ENCODE measurements at regions not wholly inside any gene's neighbourhood (a gene's known extent, or its start where the extent isn't known, plus 50 kb on each side); places are given as distances from the start of the nearest gene placed in this dataset.

DNA sequence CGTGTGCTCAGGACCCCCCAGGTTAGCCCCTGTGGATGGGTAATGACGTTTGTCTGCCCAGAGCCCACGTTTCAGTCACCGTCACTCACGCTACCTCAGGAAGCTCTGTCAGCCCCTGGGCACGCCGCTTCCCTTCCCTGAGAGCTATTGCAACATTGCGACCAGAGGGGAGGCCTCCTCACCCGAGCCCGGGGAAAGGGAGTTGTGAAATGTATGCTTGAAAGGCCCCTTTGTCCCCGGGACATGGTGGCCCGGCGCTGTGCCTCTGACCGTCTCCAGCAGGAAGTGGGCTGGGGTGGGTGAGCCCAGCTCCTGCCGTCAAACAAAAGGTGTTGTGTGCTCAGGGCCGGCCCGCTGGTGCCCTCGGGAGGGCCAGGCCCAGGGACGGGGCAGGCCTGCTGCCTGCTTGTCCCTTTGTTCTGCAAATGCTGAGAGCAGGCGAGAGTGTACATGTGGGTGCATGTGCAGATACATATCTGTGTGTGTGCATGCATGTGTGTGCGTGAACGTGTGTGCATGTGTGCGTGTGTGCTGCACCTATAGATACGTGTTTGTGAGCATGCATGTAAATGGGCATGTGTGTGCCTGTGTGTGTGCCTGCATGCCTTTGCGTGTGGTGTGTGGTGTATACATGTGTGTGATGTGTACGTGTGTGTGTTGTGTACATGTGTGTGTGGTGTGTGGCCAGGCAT is 1125.0 kb downstream of the BRD1 start:
- DNase-seq = no peak

DNA sequence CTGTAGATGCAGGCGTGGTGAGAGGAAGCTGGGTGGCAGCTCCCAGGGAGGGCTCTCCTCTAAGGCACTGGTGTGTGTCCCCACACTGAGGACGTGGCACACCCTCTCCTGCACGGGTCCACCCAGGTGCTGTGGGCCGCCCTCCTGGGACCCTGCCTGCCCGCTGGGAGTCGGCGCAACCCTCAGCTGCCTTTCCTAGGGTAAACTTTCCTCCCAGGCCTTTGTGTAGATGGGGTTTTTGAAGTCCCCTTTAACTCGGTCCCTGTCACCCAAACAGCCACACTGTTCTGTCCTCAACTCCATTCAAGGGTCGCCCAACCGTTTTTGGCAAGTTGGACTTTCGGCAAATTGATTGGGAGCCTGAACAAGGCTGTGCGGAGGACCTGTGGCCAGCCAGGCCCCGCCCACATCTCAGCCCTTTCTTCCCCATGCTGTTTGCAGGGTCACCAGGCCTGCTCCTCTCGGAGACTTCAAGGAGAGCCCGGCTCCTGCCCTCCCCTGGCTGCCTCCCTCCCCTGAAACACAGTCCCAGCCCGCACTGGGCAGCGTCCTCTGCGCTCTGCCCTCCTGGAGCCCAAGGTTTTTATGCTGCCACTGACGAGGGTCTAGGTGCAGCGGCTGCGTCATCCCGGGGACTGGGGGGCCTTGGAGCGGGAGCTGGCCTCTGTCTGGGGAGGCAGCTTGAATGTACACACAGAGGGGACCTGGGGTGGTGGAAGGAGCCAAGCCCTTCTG is 1126.2 kb downstream of the BRD1 start:
- no peak for DNase-seq

DNA sequence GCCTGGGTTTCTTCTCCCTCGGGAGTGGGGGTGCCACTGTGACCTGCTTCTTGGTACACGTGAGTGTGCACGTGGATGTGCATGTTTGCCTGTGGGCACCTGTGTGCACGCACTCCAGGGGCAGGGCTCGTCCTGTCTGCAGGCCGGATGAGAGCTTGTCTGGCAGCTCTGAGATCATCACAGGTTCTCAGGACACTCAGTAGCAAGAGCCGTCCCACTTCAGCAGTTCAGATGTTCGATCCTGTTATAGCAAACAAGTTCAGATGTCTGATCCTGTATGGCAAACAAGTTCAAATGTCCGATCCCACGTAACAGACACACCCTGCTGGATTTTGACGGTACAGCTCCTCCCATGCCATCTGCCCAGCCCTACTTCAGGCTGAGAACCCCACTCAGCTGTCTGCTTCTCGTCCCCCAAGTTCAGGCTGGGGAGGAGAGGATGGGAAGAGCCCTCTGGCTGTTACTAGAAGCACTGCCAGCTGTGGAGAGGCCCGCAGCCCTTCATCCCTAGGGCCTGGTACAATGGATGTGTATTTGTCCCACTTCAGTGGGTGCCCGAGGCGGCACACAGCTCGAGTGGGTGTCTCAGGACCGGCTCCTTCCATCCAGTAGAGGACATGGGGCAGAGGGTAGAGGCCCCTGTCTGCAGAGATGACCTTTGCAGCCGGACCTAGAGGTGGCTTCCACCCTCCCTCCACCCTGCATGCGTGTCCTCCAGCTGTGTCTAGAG is 1126.9 kb downstream of the BRD1 start:
- DNase-seq = no peak

DNA sequence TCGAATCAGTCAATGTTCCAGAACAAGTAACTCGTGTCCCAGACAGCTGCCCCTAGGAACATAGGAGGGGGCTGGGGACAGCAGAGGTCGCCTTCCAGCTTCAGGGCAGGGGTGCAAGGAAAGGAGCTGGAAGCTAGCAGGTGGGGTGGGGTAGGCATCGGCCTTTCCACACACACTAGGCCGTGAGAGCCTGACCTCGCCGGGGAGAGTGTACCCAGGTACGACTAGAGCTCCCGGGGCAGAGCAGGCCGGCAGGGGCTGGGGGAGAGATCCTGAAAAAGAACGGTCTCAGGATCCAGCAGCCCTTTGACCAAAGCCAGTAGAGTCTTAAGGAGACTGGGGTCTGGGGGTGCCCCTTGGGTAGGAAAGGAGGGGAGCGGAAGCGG is 1127.5 kb downstream of the BRD1 start:
- no peak for DNase-seq

DNA sequence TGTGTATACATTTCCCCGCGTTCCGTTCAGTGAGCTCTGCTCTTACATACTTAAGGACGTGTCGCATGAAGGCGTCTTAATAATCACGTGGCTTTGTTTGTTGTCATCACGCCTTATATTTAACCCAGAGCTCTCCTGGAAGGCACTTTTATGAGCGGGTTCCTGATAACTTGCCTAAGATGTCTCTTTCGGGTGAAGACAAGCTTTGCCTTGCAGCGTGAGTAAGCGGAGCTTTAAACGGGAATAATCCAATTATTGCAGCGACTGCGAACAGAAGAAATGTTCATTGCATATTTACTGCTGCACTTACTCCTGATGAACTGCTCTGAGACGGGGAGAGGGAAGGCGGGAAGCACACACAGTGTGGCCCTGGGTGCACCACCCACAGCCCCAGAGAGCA is 1128.2 kb downstream of the BRD1 start:
- no peak for DNase-seq

DNA sequence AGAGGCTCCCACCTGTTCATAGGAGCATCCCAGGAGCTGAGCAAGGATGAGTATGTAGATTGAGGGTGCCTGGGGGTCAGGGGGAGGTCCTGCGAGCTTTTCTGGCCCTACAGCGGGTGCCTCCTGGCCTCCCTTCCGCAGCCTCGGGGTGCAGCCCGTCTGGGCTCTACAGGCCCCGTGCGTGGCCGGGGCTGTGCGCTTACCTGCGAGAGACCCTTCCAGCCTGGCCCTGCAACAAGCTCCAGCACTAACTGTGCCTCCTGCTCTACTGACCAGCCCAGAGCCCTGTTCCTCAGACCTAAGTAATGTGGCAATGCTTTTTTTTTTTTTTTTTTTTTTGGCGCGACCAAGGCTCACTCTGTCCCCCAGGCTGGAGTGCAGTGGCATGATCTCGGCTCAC is 1129.1 kb downstream of the BRD1 start:
- DNase-seq = no peak

DNA sequence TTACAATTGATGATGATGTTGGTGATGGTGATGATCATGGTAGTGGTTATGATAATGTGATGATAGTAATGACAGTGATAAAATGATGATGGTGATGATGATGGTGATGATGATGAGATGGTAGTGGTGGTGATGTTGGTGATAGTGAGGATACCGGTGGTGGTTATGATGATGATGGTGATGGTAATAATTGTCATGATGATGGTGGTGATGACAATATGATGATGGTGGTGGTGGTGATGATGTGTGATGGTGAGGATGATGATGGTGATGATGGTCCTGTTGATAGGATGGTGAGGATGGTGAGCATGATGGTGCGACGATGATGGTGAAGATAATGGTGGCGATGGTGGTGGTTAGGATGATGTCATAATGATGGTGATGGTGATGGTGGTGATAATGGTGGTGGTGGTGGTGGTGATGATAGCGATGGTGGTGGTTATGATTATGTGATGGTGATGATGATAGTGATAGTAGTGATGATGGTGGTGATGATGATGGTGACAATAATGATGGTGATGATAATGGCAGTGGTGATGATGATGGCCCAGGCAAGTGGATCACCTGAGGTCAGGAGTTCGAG is 1129.9 kb downstream of the BRD1 start:
- no peak for DNase-seq

DNA sequence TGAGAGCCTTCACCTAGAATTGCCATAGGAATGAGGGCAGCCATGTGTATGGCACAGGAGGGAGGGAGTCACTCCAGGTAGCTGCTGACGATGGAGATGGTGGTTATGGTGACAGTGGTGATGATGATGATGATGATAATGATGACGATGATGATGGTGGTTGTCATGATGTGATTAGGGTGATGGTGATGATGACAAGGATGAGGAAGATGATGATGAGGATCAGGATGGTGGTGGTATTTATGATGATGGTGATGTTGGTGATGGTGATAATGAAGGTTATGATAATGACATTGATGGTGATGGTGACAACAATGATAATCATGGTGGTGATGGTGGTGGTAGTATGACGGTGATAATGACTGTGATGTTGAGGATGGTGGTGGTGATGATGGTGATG is 1130.5 kb downstream of the BRD1 start:
- no peak for DNase-seq

DNA sequence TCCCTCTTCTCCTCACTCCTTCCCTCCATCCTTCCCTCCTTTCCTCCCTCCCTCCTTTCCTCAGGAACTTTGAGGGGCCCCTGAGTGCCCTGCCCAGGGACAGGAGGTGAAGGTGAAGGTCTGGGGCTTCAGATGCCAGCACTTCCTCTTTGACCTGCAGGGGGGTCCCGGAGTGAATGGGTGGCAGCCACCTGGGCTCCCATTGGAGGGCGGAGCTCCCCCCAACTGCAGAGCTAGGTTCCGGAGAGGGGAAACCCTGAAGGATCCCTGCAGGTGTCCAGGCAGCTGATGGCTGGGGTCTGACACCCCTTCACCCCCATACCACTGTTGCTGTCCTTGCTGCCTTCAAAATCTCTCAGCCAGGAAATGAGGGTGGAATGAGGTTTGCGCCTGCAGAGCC is 1131.3 kb downstream of the BRD1 start:
- no peak for DNase-seq

DNA sequence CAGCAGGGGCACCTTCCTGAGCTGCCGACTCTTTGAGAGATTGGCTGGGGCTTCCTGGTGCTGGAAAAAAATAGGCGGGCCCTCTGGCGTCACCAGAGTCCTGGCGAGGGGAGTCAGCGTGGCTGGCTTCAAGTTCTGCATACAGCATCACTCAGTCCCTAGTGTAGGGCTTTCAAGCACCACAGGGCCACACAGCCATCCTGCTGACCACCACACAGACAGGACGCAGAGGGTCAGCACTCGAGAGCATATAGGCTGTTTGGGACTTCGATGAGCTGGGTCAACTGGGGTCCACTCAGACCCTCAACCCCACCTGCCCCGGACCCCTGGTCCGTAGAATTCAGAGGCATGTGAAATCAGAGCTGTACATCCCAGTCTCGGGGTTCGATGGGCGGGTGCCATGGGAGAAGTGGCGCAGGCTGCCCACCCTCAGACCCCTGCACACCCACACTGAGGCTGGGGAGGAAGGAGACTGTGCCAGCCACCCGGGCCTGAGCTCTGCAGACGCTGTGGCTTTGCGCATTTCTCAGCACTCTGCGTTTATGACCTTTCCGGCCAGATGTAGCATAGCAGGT is 1131.9 kb downstream of the BRD1 start:
- DNase-seq = no peak

DNA sequence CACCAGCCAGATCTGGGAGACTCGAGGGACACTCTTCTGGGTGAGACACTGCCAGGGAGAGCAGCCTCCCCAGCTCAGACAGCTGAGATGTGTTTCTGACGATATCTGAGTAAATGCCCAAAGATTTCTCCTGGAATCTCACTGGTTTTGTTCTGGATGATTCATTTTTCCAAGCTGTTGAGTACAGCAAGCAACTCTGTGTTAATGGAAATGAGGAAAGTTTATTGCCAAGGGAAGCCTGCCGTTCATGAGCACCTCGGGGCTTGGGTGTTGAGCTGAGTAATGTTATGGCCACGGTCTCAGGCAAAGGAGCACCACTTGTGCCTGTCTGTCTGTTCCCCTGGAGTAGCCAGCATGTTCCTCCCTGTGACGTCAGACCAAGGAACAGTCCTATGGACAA is 1132.4 kb downstream of the BRD1 start:
- no peak for DNase-seq

DNA sequence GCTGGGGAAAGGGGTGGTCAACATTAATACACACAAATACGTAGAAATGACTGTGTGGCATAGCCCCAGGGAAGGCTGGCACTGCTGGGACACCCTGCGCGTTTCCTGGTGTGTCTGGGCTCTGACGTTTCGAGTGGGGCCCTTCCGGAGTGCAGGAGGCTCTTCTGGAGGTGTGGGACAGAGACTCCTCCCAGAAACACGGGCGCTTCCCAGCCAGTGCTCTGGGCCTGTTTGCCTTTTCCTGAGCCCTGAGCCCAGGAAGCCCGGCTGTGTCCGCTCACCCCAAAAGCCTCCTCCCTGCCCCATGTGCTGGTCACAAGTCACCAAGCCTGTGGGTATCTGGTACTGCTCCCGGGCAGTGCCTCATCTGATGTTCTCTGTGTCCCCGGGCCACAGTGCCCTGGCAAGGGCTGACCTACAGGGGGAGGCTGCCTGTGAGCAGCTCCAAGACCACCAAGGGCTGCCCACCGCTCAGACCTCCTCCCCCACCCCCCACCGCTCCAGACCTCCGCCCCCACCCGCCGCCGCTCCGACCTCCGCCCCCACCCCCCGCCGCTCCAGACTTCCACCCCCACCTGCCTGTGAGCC is 1133.3 kb downstream of the BRD1 start:
- DNase-seq = no peak

DNA sequence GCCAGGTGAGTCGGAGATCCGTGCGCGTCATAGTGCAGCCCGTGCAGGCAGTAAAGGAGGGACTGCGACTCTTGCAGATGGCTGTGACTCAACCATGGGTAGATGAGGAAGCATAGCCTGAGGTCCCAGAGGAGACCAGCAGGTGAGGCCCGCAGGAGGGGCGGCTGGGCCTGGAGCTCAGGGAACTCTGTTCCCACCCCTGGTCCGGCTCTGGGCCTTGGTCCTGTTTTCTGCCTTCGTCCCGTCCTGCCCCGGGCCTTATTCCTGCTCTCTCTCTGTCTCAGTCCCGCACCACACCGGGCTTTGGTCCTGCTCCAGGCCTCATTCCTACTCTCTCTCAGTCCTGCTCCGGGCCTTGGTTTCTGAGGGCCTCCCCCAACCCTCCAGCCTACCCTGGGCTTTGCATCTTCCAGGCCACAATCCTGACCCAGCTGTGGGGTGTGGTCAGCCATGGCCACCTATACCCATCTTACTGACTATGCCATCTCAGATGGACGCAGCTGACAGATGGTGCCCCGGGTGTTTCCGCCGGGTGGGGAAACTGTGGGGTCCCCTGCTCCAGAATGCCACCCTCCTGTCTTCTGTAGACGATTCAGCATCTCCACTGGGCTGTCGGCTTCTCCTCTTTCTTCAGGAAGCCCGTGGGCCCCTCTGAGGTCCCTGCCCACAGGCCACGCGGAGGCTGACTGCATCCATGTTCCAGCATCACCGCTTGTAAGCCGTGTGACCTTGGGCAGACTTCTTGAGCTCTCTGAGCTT is 1134.1 kb downstream of the BRD1 start:
- no peak for DNase-seq

DNA sequence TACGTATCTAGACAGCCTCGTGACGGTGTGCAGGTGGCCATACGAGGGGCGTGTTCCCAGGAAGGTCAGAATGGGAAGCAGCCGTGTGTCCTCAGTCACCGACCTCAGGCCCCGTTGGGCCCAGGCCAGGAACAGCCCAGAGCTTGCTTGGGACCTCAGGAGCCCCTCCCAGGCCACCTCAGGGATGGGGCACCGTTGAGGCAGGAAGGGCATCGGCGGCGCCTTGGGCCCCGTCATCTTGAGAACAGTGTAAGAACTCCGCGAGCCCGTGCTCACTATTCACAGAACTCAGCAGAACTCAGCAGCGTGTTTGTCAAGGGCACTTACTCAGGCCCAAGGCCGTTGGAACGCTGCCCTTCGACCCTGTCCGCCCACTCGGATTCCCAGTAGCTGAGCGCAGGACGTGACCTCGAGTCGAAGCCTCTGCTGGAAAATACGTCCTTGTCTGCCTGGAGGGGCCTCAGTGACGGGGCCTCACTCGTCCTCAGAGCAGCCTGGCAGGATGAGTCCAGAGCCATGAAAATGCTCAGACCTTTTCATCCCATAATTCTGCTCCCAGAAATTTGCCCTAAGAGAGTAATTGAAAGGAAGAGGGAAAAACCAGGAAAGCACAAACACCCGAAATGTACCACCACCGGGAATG is 1134.8 kb downstream of the BRD1 start:
- no peak for DNase-seq

DNA sequence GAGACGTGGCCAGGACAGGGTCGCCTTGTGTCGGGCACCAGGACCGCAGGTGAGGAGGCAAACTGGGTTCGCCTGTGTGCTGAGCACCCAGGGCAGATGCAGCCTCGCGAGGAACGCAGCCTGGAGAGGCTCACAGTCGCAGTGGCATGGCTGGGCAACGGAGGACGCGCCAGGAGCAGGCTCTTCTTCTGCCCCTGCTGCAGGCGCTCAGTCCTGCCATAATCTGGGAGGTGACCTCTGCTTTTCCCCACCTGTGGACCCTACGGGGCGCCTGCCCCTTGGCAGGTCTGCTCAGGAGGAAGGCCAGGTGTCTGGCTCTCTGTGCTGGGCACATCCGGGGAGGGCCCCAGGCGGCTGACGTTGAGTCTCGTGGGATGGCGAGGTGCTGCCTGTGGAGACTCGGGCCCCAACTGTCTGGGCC is 1136.2 kb downstream of the BRD1 start:
- no peak for DNase-seq

DNA sequence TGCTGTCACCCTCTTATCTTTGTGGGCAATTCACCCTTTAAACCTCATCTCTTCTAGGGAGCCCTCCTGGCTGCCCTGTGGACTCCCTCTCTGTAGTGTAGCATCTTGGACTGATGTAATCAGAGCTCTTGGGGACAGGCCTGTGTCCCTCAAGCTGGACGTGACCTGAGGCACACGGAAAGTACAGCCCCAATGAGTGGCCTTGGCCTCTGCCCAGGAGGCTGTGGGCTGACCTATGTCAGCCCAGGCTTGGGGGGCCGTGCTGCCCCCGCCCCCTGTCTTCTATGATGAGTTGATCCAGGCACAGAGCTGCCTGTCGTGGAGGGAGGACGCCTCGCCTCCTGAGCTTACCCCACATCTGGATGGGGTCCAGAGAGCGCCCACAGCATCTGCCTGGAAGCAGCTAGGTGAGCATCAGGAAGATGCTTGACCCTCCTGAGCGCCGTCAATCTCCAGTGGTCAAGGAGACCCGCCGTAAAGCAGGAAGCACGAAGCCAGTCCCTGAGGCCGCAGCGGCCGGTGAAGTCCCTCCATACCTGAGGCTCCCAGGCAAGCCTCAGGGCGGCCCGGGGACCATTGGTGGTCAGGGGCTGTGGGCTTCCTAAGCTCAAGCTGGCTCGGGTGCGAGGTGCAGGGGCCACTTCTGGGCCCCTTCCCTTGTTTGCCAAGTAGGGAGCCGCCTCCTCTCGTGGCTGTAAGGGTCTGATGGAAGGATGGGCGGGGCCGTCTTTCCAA is 1136.9 kb downstream of the BRD1 start:
- no peak for DNase-seq

DNA sequence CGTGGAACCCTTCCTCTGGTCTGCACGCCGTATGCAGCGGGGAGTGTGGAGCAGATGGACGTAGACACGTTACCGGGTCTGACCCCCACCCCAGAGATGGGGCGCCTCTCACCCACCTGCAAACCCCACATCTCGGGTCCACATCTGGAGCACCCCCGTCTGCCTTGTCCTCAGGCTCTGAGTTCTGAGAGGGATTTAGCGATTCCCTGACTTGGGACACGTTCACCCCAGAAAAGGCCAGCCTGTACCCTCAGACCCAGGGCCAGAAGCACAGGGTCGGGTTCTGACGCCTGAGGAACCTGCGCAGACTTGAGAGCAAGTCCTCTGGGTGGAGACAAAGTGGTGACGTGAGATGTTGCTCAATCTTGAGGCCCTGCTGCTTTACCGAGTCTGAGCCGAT is 1138.5 kb downstream of the BRD1 start:
- no peak for DNase-seq

DNA sequence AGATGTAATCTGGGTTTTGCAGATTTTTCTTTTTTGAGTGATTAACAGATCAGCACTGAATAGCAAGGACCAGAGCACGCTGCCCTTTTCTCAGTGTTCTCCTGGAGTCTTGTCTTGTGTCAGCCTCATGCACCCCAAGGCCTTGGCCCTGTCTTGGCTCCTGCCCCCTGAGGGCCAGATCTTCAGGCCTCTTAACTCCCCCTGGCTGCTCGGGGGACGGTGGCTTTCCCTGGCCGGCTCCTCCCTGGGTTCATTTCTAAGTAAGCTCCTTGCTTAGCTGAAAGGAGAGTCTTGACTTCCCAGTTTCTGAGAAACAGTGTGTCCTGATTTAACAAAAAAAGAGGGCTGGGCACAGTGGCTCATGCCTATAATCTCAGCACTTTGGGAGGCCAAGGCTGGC is 1139.3 kb downstream of the BRD1 start:
- no peak for DNase-seq

DNA sequence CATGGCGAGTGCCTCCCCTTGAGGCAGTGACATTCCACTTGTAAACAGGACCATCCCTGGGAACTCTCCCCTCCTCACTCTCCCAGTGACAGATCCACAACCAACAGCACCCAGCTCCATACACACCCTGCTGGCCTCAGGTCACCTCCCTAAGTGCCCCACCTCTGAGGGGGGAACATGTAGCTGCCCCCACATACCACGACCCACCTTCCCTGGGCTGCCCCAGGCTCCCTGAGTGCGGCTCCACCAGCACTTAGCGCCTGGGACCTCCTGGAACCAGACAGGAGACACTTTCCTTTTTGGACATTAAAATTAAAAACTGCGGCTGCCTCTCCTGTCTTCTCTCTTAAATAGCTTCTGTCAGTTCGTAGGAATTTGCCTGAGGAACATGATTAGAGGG is 1140.1 kb downstream of the BRD1 start:
- DNase-seq = no peak

DNA sequence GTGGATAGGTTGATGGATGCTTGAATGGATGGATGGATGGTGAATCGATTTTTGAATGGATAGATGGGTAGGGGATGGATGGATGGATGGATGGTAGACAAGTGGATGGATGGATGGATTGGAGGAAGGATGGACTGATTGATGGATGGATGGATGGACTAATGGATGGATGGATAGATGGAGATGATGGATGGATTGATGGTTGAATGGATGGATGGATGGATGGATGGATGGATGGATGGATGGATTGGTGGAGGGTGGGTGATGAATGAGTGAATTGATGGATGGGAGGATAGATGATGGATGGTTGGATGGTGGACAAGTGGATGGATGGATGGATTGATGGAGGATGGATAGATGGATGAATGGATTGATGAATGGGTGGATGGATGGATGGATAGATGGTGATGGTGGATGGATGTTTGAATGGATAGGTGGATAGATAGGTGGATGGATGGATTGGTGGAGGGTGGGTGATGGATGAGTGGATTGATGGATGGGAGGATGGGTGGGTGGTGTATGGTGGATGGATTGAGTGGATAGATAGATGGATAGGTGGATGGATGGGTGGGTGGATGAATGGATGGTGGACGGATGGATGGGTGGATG is 1140.9 kb downstream of the BRD1 start:
- DNase-seq = no peak

DNA sequence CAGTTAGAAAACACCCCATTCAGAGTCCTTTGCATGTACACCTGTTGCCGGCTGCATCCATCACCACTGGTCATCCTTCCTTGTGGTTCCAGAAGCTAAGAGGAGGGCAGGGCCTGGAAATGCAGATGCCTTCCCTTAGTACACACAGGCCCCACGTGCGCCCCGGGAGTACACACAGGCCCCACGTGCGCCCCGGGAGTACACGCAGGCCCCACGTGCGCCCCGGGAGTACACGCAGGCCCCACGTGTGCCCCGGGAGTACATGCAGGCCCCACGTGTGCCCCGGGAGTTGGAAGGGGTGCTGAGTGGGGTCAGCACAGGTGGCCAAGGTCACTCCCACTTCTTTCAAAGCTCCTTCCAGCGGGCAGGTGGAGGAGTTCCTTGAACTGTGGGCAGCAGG is 1141.9 kb downstream of the BRD1 start:
- DNase-seq = no peak

Measured in SW 1271 (cell line).